ENCODE measurements at regions not wholly inside any gene's neighbourhood (a gene's known extent, or its start where the extent isn't known, plus 50 kb on each side); places are given as distances from the start of the nearest gene placed in this dataset.
A peak's percentile ranks its signal among the peaks of the same experiment; 100 is the strongest.

GRCh38 chr2:20538308-20539132, 91.6 kb downstream of the RHOB start (continued):
- peak; percentile 16 for TF ChIP-seq ZNF407 (CRISPR knock-in tag; IDR thresholded peaks at IDR 0.05; ENCODE audit: not compliant biosample characterization)
- peak; percentile 52 for TF ChIP-seq HNRNPLL (IDR thresholded peaks at IDR 0.05; ENCODE audit: low read depth, low read length, poor library complexity, severe bottlenecking)
- peak; percentile 58 for TF ChIP-seq ZMAT3 (CRISPR knock-in tag; conservative IDR thresholded peaks at IDR 0.05)
- no peak; the same call in 1 of the 2 replicates for TF ChIP-seq ZNF552 (CRISPR knock-in tag; IDR thresholded peaks at IDR 0.05; ENCODE audit: borderline replicate concordance)
- TF ChIP-seq ZNF292 (CRISPR knock-in tag; IDR thresholded peaks at IDR 0.05; ENCODE audit: borderline replicate concordance, low read depth): peak; percentile 87
- TF ChIP-seq MBNL3 (CRISPR knock-in tag; conservative IDR thresholded peaks at IDR 0.05): no peak
- TF ChIP-seq REXO4 (CRISPR knock-in tag; IDR thresholded peaks at IDR 0.05; ENCODE audit: borderline replicate concordance): peak; percentile 28; the same call in 1 of the 2 replicates
- TF ChIP-seq AGO1 (IDR thresholded peaks at IDR 0.05; ENCODE audit: low read depth, low read length, poor library complexity, severe bottlenecking): peak; percentile 65
- TF ChIP-seq NR2F2 (IDR thresholded peaks at IDR 0.05; ENCODE audit: borderline replicate concordance, low read depth): peak; percentile 71; the same call in 1 of the 2 replicates
- TF ChIP-seq HHEX (CRISPR knock-in tag; IDR thresholded peaks at IDR 0.05): 0 out of 2 replicates have a peak, but pooled peaks have one; percentile 21
- TF ChIP-seq CSRNP1 (CRISPR knock-in tag; IDR thresholded peaks at IDR 0.05): 0 out of 2 replicates have a peak, but pooled peaks have one; percentile 54
- peak; percentile 71; the same call in 1 of the 2 replicates for TF ChIP-seq IKZF5 (CRISPR knock-in tag; IDR thresholded peaks at IDR 0.05)
- peak; percentile 96 for TF ChIP-seq PATZ1 (CRISPR knock-in tag; IDR thresholded peaks at IDR 0.05)
- TF ChIP-seq TAF1 (CRISPR knock-in tag; IDR thresholded peaks at IDR 0.05): peak; percentile 72
- no peak for TF ChIP-seq CHCHD3 (CRISPR knock-in tag; IDR thresholded peaks at IDR 0.05)

Measured in HepG2 (cell line).